ENCODE measurements at regions not wholly inside any gene's neighbourhood (a gene's known extent, or its start where the extent isn't known, plus 50 kb on each side); places are given as distances from the start of the nearest gene placed in this dataset.

GRCh38 chr5:115394531-115394930 lies 98.1 kb upstream of the CCDC112 start:
- no peak overlapping the region for H3K9ac ChIP-seq (ENCODE audit: low read length)
- no peaks in the 10 kb centered on the region for H3K36me3 ChIP-seq (ENCODE audit: control insufficient read depth, insufficient read depth, low read length)
- H3K27me3 ChIP-seq (ENCODE audit: control insufficient read depth, insufficient read depth, low read length), result no peaks in the 10 kb centered on the region
- no peaks in the 10 kb centered on the region for H3K4me1 ChIP-seq (ENCODE audit: control insufficient read depth, insufficient read depth, low read length)
- H3K4me3 ChIP-seq (ENCODE audit: low read length), result no peak overlapping the region
- no peak overlapping the region for H3K27ac ChIP-seq (ENCODE audit: low read depth, low read length)

DNA sequence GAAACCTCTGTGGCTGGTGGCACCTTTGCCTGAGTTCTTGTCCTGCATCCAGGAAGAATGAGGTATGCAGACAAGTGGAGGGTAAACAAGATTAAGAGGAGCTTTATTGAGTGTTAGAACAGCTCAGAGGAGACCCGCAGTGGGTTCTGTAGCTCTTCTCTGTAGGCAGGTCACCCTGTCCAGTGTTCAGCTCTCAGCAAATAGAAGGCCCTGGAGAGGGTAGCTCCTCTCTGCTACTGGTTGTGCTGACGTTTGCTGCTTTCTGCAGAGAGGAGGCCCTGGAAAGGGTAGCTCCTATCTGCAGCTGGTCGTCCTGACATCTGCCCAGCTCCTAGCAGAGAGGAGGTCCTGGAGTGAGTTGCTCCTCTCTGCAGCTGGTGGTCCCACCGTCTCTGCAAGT lies 96.8 kb upstream of the CCDC112 start:
- Histone ChIP-seq H3K4me3 (ENCODE audit: low read length) (no peak overlapping the region), H3K27me3 (ENCODE audit: control insufficient read depth, insufficient read depth, low read length) (no peaks in the 10 kb centered on the region), H3K27ac (ENCODE audit: low read depth, low read length) (no peak overlapping the region), H3K4me1 (ENCODE audit: control insufficient read depth, insufficient read depth, low read length) (no peaks in the 10 kb centered on the region), H3K9ac (ENCODE audit: low read length) (no peak overlapping the region), H3K36me3 (ENCODE audit: control insufficient read depth, insufficient read depth, low read length) (no peaks in the 10 kb centered on the region)

DNA sequence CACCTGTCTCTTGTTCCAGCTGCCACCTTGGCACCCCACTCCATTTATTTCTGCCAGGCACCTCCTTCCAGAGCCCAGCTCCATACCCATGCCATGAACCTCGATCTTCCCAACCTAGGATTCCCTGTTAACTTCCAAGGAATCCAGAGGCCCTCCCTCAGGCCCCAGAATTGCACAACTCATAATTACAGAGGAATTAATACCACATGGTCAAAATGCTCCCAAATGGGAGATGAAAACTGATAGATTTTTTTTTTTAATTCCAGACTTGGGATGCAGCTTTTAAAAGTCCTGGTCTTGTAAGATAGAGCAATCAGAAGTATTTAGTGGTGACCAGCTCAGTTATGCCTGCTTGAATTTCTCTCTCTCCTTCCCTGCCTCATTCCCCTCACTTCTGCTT lies 96.2 kb upstream of the CCDC112 start:
- no peaks in the 10 kb centered on the region for H3K36me3 ChIP-seq (ENCODE audit: control insufficient read depth, insufficient read depth, low read length)
- H3K27ac ChIP-seq (ENCODE audit: low read depth, low read length), result no peak overlapping the region
- H3K4me3 ChIP-seq (ENCODE audit: low read length), result no peak overlapping the region
- H3K9ac ChIP-seq (ENCODE audit: low read length), result no peak overlapping the region
- no peaks in the 10 kb centered on the region for H3K27me3 ChIP-seq (ENCODE audit: control insufficient read depth, insufficient read depth, low read length)
- H3K4me1 ChIP-seq (ENCODE audit: control insufficient read depth, insufficient read depth, low read length), result no peaks in the 10 kb centered on the region

DNA sequence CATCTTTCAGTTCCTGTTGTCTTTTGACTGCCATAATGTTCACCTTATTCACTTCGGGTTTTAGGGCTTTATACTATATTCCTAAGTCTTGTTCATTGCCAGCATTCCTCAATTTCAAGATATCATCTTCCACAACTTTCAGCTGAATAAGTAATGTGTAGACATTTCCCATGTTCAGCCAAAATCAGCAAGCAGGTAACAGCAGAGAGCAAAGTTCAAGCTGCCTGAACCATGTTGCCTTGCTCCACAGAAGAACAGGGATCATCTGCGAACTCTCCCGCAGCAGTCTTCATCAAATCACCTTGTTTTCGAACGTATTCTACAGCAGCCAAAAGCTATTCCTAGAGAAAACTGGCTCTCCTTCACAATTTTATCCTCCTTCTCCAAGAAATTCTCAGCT lies 95.3 kb upstream of the CCDC112 start:
- Histone ChIP-seq H3K27ac (ENCODE audit: low read depth, low read length) (no peak overlapping the region), H3K36me3 (ENCODE audit: control insufficient read depth, insufficient read depth, low read length) (no peaks in the 10 kb centered on the region), H3K4me3 (ENCODE audit: low read length) (no peak overlapping the region), H3K9ac (ENCODE audit: low read length) (no peak overlapping the region), H3K27me3 (ENCODE audit: control insufficient read depth, insufficient read depth, low read length) (no peaks in the 10 kb centered on the region), H3K4me1 (ENCODE audit: control insufficient read depth, insufficient read depth, low read length) (no peaks in the 10 kb centered on the region)

- no peaks in the 10 kb centered on the region for H3K27me3 ChIP-seq (ENCODE audit: control insufficient read depth, insufficient read depth, low read length)
- no peaks in the 10 kb centered on the region for H3K4me1 ChIP-seq (ENCODE audit: control insufficient read depth, insufficient read depth, low read length)
- no peak overlapping the region for H3K9ac ChIP-seq (ENCODE audit: low read length)
- H3K4me3 ChIP-seq (ENCODE audit: low read length), result no peak overlapping the region
- no peaks in the 10 kb centered on the region for H3K36me3 ChIP-seq (ENCODE audit: control insufficient read depth, insufficient read depth, low read length)
- no peak overlapping the region for H3K27ac ChIP-seq (ENCODE audit: low read depth, low read length)
Observed at GRCh38 chr5:115389799-115390382, 93.4 kb upstream of the CCDC112 start.

- no peaks in the 10 kb centered on the region for H3K27me3 ChIP-seq (ENCODE audit: control insufficient read depth, insufficient read depth, low read length)
- H3K4me3 ChIP-seq (ENCODE audit: low read length), result no peak overlapping the region
- no peaks in the 10 kb centered on the region for H3K36me3 ChIP-seq (ENCODE audit: control insufficient read depth, insufficient read depth, low read length)
- H3K9ac ChIP-seq (ENCODE audit: low read length), result no peak overlapping the region
- H3K4me1 ChIP-seq (ENCODE audit: control insufficient read depth, insufficient read depth, low read length), result no peaks in the 10 kb centered on the region
- H3K27ac ChIP-seq (ENCODE audit: low read depth, low read length), result no peak overlapping the region
Observed at GRCh38 chr5:115389034-115389798, 92.8 kb upstream of the CCDC112 start.

GRCh38 chr5:115388240-115388639 lies 91.8 kb upstream of the CCDC112 start:
- Histone ChIP-seq H3K27ac (ENCODE audit: low read depth, low read length) (no peak overlapping the region), H3K9ac (ENCODE audit: low read length) (no peak overlapping the region), H3K4me3 (ENCODE audit: low read length) (no peak overlapping the region), H3K4me1 (ENCODE audit: control insufficient read depth, insufficient read depth, low read length) (no peaks in the 10 kb centered on the region), H3K27me3 (ENCODE audit: control insufficient read depth, insufficient read depth, low read length) (no peaks in the 10 kb centered on the region), H3K36me3 (ENCODE audit: control insufficient read depth, insufficient read depth, low read length) (no peaks in the 10 kb centered on the region)

DNA sequence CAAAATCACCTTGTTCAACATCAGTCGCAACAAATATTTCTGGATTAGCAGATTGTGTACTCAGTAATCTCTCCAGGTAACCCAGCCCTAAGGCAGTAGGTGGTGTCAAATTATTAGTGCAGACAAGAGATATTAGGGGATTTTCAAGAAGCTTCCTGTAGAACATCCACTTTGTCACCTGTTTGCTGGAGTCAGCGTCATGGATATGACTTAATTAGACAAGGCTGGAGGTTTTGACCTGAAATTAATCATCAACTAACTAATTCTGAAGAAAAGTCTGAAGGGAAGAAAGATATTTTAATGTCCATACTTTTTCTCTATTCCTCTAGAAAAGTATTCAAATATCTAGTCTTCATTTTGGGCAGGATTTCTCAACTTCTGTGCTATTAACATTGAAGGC lies 91.4 kb upstream of the CCDC112 start:
- Histone ChIP-seq H3K27me3 (ENCODE audit: control insufficient read depth, insufficient read depth, low read length) (no peaks in the 10 kb centered on the region), H3K36me3 (ENCODE audit: control insufficient read depth, insufficient read depth, low read length) (no peaks in the 10 kb centered on the region), H3K9ac (ENCODE audit: low read length) (no peak overlapping the region), H3K4me3 (ENCODE audit: low read length) (no peak overlapping the region), H3K4me1 (ENCODE audit: control insufficient read depth, insufficient read depth, low read length) (no peaks in the 10 kb centered on the region), H3K27ac (ENCODE audit: low read depth, low read length) (no peak overlapping the region)

DNA sequence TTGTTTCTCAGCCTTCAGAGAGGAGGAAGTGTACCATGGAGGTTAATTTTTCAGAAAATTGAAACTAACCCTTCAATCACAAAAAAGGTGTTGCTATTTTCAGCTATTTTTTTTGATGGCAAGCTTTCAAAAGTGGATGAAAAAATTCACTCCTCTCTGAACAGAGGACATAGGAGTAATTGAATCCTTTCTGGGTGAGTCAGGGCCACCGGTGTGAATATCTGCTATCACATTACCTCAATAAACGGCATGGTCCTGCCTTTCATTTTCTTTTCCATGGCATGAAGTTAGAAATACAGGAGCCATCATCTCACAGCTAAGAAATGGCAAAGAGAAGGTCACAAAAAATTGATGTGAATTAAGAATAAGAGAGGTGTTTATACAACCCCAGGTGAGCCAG lies 90.2 kb upstream of the CCDC112 start:
- H3K36me3 ChIP-seq (ENCODE audit: control insufficient read depth, insufficient read depth, low read length), result no peaks in the 10 kb centered on the region
- no peak overlapping the region for H3K4me3 ChIP-seq (ENCODE audit: low read length)
- no peak overlapping the region for H3K27ac ChIP-seq (ENCODE audit: low read depth, low read length)
- H3K27me3 ChIP-seq (ENCODE audit: control insufficient read depth, insufficient read depth, low read length), result no peaks in the 10 kb centered on the region
- H3K9ac ChIP-seq (ENCODE audit: low read length), result no peak overlapping the region
- H3K4me1 ChIP-seq (ENCODE audit: control insufficient read depth, insufficient read depth, low read length), result no peaks in the 10 kb centered on the region

DNA sequence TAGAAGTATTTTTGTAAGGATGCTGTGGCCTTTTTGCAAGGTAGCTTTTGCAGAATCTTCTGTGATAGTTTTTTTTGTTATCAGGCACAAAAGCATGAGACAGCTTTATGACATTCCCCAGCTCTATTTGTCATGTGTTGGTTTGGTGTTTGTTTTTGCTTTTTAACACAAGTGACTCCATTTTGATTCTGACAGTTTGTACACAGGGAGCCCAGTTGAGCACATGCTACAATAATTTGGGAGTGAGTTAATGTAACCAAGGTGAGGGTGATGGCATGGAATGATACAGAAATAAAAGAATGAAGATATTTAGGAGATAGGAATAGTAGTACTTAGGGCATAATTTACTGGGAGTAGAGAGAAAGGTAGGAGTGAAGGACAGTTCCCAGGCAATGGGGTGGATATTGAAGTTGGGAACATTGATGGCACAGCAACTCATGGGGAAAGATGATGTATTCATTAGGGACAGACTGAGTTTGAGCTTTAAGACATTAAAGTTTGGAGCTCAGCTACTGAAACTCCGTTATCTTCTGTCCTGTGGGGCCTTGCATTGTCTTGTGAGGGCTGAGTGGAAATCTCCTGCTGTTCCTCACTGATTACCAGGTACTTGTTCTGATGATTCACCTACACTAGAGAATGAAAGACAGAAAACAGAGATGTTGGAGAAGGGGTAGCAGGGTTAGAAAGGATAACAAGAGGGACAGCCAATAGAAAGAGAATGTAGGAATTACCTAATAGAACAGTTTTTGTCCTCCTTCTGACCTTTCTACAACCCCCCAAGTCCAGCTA lies 88.3 kb upstream of the CCDC112 start:
- H3K4me1 ChIP-seq (ENCODE audit: control insufficient read depth, insufficient read depth, low read length), result no peaks in the 10 kb centered on the region
- no peaks in the 10 kb centered on the region for H3K27me3 ChIP-seq (ENCODE audit: control insufficient read depth, insufficient read depth, low read length)
- H3K4me3 ChIP-seq (ENCODE audit: low read length), result no peak overlapping the region
- no peaks in the 10 kb centered on the region for H3K36me3 ChIP-seq (ENCODE audit: control insufficient read depth, insufficient read depth, low read length)
- H3K9ac ChIP-seq (ENCODE audit: low read length), result no peak overlapping the region
- no peak overlapping the region for H3K27ac ChIP-seq (ENCODE audit: low read depth, low read length)

- Histone ChIP-seq H3K4me1 (ENCODE audit: control insufficient read depth, insufficient read depth, low read length) (no peaks in the 10 kb centered on the region), H3K27ac (ENCODE audit: low read depth, low read length) (no peak overlapping the region), H3K36me3 (ENCODE audit: control insufficient read depth, insufficient read depth, low read length) (no peaks in the 10 kb centered on the region), H3K9ac (ENCODE audit: low read length) (no peak overlapping the region), H3K4me3 (ENCODE audit: low read length) (no peak overlapping the region), H3K27me3 (ENCODE audit: control insufficient read depth, insufficient read depth, low read length) (no peaks in the 10 kb centered on the region)
Observed at GRCh38 chr5:115382989-115383388, 86.5 kb upstream of the CCDC112 start.

DNA sequence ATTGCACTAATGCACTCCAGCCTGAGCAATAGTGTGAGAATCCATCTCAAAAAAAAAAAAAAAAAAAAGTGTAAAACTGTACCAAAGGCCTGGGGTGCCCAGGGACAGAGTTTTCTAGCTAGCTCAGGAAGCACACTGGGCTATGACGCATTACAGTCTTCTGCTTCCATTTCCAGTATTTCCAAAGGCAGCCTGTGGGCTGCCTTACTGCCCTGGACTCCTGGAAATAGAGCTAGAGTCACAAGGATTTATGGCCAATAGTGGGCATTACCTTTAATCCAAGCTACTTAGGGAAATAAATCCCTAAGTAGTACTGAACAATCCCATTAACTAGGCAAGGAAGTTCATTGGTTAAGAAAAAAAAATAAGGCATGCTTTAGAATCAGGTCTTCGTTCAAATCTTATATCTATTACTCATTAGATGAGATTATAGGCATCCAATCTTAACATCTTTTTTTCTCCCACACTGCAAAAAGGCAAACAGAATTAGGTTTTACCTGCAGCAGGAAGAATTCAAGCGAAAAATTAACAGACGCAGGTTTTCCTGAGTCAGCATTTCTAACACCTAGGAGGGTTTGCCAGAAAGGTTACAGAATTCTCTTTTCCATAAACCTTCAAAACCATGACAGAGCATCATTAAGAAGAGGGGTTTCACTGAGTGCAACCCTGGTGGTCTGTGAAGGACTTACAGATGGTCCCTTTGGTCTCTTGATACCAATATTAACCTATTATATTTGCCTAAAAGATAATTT lies 85.6 kb upstream of the CCDC112 start:
- Histone ChIP-seq H3K4me3 (ENCODE audit: low read length) (no peak overlapping the region), H3K36me3 (ENCODE audit: control insufficient read depth, insufficient read depth, low read length) (no peaks in the 10 kb centered on the region), H3K4me1 (ENCODE audit: control insufficient read depth, insufficient read depth, low read length) (peaks cover 2% of the 10 kb centered on the region), H3K27ac (ENCODE audit: low read depth, low read length) (no peak overlapping the region), H3K9ac (ENCODE audit: low read length) (no peak overlapping the region), H3K27me3 (ENCODE audit: control insufficient read depth, insufficient read depth, low read length) (no peaks in the 10 kb centered on the region)
